ENCODE measurements at regions not wholly inside any gene's neighbourhood (a gene's known extent, or its start where the extent isn't known, plus 50 kb on each side); places are given as distances from the start of the nearest gene placed in this dataset.

DNA sequence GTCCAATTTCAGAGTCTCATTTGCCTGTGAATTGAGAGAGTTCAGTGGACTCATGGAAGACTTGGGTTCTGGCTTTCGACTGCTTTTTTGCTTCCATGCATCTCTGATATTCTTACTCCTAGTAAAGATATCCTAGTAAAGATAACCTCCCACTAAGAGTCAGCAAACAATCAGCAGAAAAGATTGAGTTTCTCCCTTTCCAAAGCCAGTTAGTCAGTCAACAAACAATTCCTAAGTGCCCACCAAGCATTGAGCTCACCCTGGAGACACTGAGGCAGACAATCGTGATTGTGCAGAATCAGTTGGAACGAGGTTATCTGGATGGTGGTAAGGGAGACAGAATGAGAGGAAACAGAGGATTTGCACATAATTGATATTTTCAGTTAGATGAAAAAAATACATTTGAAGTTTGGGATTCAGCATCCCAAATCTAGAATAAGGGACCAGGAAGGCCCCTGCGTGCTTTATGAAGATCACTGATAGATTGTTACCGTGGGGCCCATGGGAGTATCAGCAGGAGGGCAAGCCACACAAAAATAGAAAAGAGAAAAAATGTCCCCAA lies 99.7 kb upstream of the SLC38A2 start:
- TF ChIP-seq, protein P1, sequence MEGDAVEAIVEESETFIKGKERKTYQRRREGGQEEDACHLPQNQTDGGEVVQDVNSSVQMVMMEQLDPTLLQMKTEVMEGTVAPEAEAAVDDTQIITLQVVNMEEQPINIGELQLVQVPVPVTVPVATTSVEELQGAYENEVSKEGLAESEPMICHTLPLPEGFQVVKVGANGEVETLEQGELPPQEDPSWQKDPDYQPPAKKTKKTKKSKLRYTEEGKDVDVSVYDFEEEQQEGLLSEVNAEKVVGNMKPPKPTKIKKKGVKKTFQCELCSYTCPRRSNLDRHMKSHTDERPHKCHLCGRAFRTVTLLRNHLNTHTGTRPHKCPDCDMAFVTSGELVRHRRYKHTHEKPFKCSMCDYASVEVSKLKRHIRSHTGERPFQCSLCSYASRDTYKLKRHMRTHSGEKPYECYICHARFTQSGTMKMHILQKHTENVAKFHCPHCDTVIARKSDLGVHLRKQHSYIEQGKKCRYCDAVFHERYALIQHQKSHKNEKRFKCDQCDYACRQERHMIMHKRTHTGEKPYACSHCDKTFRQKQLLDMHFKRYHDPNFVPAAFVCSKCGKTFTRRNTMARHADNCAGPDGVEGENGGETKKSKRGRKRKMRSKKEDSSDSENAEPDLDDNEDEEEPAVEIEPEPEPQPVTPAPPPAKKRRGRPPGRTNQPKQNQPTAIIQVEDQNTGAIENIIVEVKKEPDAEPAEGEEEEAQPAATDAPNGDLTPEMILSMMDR (IDR thresholded peaks at IDR 0.05) = no peak
- H3K4me1 Mint-ChIP-seq = peaks cover 34% of the 10 kb centered on the region
- Histone ChIP-seq H3K27me3 (ENCODE audit: control insufficient read depth in 2 of 2, insufficient read depth in 2 of 2, low read length in 2 of 2) (no peaks in the 10 kb centered on the region), H3K9me3 (replicated peaks in 1 of 2; ENCODE audit: control insufficient read depth in 1 of 2, insufficient read depth in 1 of 2, low read length in 2 of 2) (no peaks in the 10 kb centered on the region), H3K36me3 (replicated peaks in 1 of 2; ENCODE audit: control insufficient read depth in 1 of 2, insufficient read depth in 2 of 2, low read length in 2 of 2) (no peaks in the 10 kb centered on the region), H2AFZ (ENCODE audit: insufficient read depth, low read depth, low read length, poor library complexity, severe bottlenecking) (no peak overlapping the region), H3K9ac (ENCODE audit: insufficient read depth, low read length, poor library complexity, severe bottlenecking) (no peak overlapping the region), H4K20me1 (ENCODE audit: insufficient read depth, low read length) (no peaks in the 10 kb centered on the region), H3K4me2 (replicated peaks; ENCODE audit: extremely low read depth, low read length, poor library complexity, severe bottlenecking) (no peak overlapping the region), H3K79me2 (ENCODE audit: insufficient read depth, low read length) (peaks cover 32% of the 10 kb centered on the region), H3K4me1 (ENCODE audit: control insufficient read depth in 1 of 2, insufficient read depth in 2 of 2, low read length in 2 of 2) (peaks cover 24 to 30% of the 10 kb centered on the region in 2 donors), H3K4me3 (replicated peaks in 1 of 3; ENCODE audit: low read depth in 2 of 3, low read length in 3 of 3) (no peak overlapping the region), H3K27ac (ENCODE audit: low read depth in 1 of 2, low read length in 2 of 2) (peak overlapping the region in 1 of 2 donors; percentile 86)
- intact Hi-C loops (cut with micrococcal nuclease) = loop anchor here in 1 of 2 donors (5.0 kb wide), 1 partner anchor 100 kb away; the partner anchor contains the start of gene SLC38A2
- no peaks in the 10 kb centered on the region for H3K27me3 Mint-ChIP-seq (ENCODE audit: low read depth in 3 of 3)
- no peaks in the 10 kb centered on the region for H3K36me3 Mint-ChIP-seq
- H3K9me3 Mint-ChIP-seq = no peaks in the 10 kb centered on the region
- peak overlapping the region in 3 of 7 donors; percentile 6 to 70 (median 41) for H3K27ac Mint-ChIP-seq
- 73% methylated on average over 3 of the region's 5 CpGs for WGBS (ENCODE audit: insufficient coverage)
- no peak overlapping the region for H3K4me3 Mint-ChIP-seq
- no peak for DNase-seq

DNA sequence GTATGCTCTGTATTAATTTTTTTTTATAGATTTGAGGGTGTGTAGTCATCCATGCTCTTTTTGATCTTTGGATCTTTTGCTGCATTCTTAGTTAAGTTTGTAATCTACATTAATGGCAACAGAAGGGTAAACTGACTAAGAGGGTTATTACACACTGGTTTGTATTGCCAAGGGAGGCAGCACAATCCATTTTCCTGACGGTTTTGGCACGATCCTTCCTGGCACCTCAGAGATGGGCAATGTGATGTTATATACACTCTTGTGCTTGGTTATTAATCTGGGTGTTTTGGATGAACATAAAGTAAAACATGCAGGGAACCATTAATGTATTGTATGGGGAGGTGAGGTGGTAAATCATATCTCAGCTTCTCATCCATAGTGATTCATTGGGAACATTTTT lies 98.8 kb upstream of the SLC38A2 start:
- intact Hi-C loops (cut with micrococcal nuclease) = loop anchor here in 1 of 2 donors (5.0 kb wide), 1 partner anchor 99 kb away; the partner anchor contains the start of gene SLC38A2
- no peaks in the 10 kb centered on the region for H3K36me3 ChIP-seq (replicated peaks in 1 of 2; ENCODE audit: control insufficient read depth in 1 of 2, insufficient read depth in 2 of 2, low read length in 2 of 2)
- H3K27ac ChIP-seq (ENCODE audit: low read depth in 1 of 2, low read length in 2 of 2) = no peak overlapping the region
- Mint-ChIP-seq H3K4me3 (no peak overlapping the region), H3K27ac (no peak overlapping the region), H3K4me1 (peaks cover 38% of the 10 kb centered on the region), H3K27me3 (ENCODE audit: low read depth in 3 of 3) (no peaks in the 10 kb centered on the region), H3K36me3 (no peaks in the 10 kb centered on the region), H3K9me3 (no peaks in the 10 kb centered on the region)
- no peaks in the 10 kb centered on the region for H3K27me3 ChIP-seq (ENCODE audit: control insufficient read depth in 2 of 2, insufficient read depth in 2 of 2, low read length in 2 of 2)
- no peak overlapping the region for H2AFZ ChIP-seq (ENCODE audit: insufficient read depth, low read depth, low read length, poor library complexity, severe bottlenecking)
- H4K20me1 ChIP-seq (ENCODE audit: insufficient read depth, low read length) = no peaks in the 10 kb centered on the region
- no peak overlapping the region for H3K4me2 ChIP-seq (replicated peaks; ENCODE audit: extremely low read depth, low read length, poor library complexity, severe bottlenecking)
- H3K9me3 ChIP-seq (replicated peaks in 1 of 2; ENCODE audit: control insufficient read depth in 1 of 2, insufficient read depth in 1 of 2, low read length in 2 of 2) = no peaks in the 10 kb centered on the region
- peaks cover 32% of the 10 kb centered on the region for H3K79me2 ChIP-seq (ENCODE audit: insufficient read depth, low read length)
- no peak for DNase-seq
- H3K4me1 ChIP-seq (ENCODE audit: control insufficient read depth in 1 of 2, insufficient read depth in 2 of 2, low read length in 2 of 2) = peaks cover 28 to 30% of the 10 kb centered on the region in 2 donors
- no peak overlapping the region for H3K9ac ChIP-seq (ENCODE audit: insufficient read depth, low read length, poor library complexity, severe bottlenecking)
- H3K4me3 ChIP-seq (replicated peaks in 1 of 3; ENCODE audit: low read depth in 2 of 3, low read length in 3 of 3) = no peak overlapping the region
- TF ChIP-seq, protein P1 (IDR thresholded peaks at IDR 0.05) = no peak
- WGBS (ENCODE audit: insufficient coverage) = no CpG with 5 or more reads among the region's 2 CpGs

Data from CD14-positive monocyte (primary cell).